Upper lobe of right lung (tissue), 1 donor: ENCODE measurements at regions not wholly inside any gene's neighbourhood (a gene's known extent, or its start where the extent isn't known, plus 50 kb on each side); places are given as distances from the start of the nearest gene placed in this dataset.
"Not testable (repeated sequence)": the region's sequence is repeated elsewhere in the genome, so short reads cannot be mapped to it uniquely, and the experiment has no call there.

Source experiments
- ATAC-seq: fragments of 200-7000 bp; cut with Tn5 transposase; one replicate; pipeline ENCODE4 v1.9.1; 2020; ENCODE audit warnings: mild to moderate bottlenecking, moderate library complexity
- DNase-seq: peaks from one replicate; pipeline ENCODE4 v3.0.0-alpha.2; 2020
- H3K27ac ChIP-seq: fragments of 200-600 bp; one replicate; pipeline ENCODE4 v1.8.0; 2022
- H3K27me3 ChIP-seq: fragments of 200-600 bp; one replicate; pipeline ENCODE4 v1.8.0; 2022; ENCODE audit warnings: mild to moderate bottlenecking
- H3K36me3 ChIP-seq: fragments of 200-600 bp; one replicate; pipeline ENCODE4 v1.8.0; 2022
- H3K4me1 ChIP-seq: fragments of 200-600 bp; one replicate; pipeline ENCODE4 v1.8.0; 2022
- H3K4me3 ChIP-seq: fragments of 200-600 bp; one replicate; pipeline ENCODE4 v1.8.0; 2022; ENCODE audit warnings: mild to moderate bottlenecking
- H3K9me3 ChIP-seq: fragments of 200-600 bp; one replicate; pipeline ENCODE4 v1.8.0; 2022
- intact Hi-C: fragments of 100-400 bp; cut with DNase I; formaldehyde crosslinking; loops from one replicate; pipeline ENCODE4 v1.11.0; 2022
- TF ChIP-seq, protein P1 (sequence below): fragments of 200-600 bp; IDR thresholded peaks from one replicate; pipeline ENCODE4 v1.8.0; 2022; ENCODE audit warnings: antibody characterized with exemption
- donor health status: DM: no; HTN: yes; CAD: no; lungs with severe emphysema.

DNA sequence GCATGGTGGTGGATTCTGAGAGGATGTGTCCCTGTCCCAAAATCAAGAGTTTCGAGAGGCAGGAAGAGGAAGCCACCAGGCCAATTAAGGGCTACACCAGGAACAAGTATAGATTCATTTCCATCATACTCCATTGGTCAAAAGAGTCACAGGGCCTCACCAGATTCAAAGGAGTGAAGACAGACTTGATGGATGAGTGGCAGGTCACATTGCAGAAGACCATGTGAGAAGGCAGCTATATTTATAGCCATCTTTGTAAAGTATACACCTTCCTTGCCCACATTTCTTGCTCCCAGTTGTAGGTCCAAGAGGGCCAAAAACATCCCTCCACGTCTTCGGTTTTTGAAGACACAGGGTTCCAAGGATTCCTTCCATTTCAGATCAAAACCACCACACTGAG is 406.0 kb downstream of the BCOR start:
- Histone ChIP-seq H3K9me3 (no peaks in the 10 kb centered on the region), H3K4me3 (no peak overlapping the region), H3K27me3 (no peaks in the 10 kb centered on the region), H3K27ac (no peak overlapping the region), H3K36me3 (no peaks in the 10 kb centered on the region), H3K4me1 (peaks cover 7% of the 10 kb centered on the region)
- intact Hi-C loops = no loop called here
- DNase-seq = no peak
- no peak for ATAC-seq
- TF ChIP-seq, protein P1, sequence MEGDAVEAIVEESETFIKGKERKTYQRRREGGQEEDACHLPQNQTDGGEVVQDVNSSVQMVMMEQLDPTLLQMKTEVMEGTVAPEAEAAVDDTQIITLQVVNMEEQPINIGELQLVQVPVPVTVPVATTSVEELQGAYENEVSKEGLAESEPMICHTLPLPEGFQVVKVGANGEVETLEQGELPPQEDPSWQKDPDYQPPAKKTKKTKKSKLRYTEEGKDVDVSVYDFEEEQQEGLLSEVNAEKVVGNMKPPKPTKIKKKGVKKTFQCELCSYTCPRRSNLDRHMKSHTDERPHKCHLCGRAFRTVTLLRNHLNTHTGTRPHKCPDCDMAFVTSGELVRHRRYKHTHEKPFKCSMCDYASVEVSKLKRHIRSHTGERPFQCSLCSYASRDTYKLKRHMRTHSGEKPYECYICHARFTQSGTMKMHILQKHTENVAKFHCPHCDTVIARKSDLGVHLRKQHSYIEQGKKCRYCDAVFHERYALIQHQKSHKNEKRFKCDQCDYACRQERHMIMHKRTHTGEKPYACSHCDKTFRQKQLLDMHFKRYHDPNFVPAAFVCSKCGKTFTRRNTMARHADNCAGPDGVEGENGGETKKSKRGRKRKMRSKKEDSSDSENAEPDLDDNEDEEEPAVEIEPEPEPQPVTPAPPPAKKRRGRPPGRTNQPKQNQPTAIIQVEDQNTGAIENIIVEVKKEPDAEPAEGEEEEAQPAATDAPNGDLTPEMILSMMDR = no peak

DNA sequence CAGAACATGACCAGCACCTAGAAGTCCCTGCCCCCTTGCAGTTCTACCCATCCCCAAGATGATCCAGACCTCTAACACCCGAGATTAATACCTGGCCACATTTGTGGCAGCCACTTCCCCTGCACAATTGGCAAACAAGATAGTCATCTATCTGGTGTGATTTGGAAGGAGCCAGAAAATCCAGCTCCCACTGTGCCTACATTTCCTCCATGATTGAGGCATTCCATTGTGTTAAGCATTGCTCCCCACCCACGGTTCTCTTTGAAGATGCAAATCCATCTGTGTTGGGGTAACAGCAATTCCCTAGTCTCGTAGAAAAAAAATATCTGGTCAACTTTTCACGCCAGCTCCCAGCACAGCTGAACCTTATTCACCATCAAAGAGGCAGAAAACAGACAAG is 405.0 kb downstream of the BCOR start:
- Histone ChIP-seq H3K9me3 (no peaks in the 10 kb centered on the region), H3K27me3 (no peaks in the 10 kb centered on the region), H3K36me3 (no peaks in the 10 kb centered on the region), H3K27ac (no peak overlapping the region), H3K4me1 (peaks cover 7% of the 10 kb centered on the region), H3K4me3 (no peak overlapping the region)
- intact Hi-C loops = no loop called here
- DNase-seq = no peak
- TF ChIP-seq, protein P1 = no peak
- ATAC-seq = no peak

GRCh38 chrX:39693298-39693697 is 404.5 kb downstream of the BCOR start:
- Histone ChIP-seq H3K27me3 (no peaks in the 10 kb centered on the region), H3K27ac (no peak overlapping the region), H3K36me3 (no peaks in the 10 kb centered on the region), H3K9me3 (no peaks in the 10 kb centered on the region), H3K4me1 (peaks cover 2% of the 10 kb centered on the region), H3K4me3 (no peak overlapping the region)
- DNase-seq = no peak
- ATAC-seq = no peak
- TF ChIP-seq, protein P1 = no peak
- intact Hi-C loops = no loop called here

DNA sequence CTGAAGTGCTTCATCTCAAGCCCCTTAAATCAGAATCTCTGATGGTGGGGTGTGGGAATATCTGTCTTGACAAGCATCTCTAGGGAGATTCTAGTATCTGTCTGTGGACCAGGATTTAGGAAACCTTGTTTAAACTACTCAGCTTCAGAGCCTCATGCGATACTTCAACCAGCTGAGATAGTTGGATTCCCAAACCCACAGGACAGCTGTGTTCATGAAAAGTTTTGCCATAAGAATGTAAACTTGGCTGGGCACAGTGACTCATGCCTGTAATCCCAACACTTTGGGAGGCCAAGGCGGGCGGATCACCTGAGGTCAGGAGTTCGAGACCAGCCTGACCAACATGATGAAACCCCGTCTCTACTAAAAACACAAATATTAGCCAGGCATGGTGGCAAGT is 395.1 kb downstream of the BCOR start:
- ATAC-seq, H3K4me3 ChIP-seq, H3K27me3 ChIP-seq, DNase-seq, H3K36me3 ChIP-seq, H3K4me1 ChIP-seq, intact Hi-C loops, H3K9me3 ChIP-seq, H3K27ac ChIP-seq: not testable (repeated sequence)

- H3K27me3 ChIP-seq = no peaks in the 10 kb centered on the region
- H3K36me3 ChIP-seq = no peaks in the 10 kb centered on the region
- no peak overlapping the region for H3K27ac ChIP-seq
- intact Hi-C loops = no loop called here
- DNase-seq (no peak), ATAC-seq (no peak)
- TF ChIP-seq, protein P1 = no peak
- no peaks in the 10 kb centered on the region for H3K4me1 ChIP-seq
- H3K9me3 ChIP-seq = no peaks in the 10 kb centered on the region
- no peak overlapping the region for H3K4me3 ChIP-seq
Measured at GRCh38 chrX:39703307-39703706, 394.5 kb downstream of the BCOR start.

- intact Hi-C loops = no loop called here
- ATAC-seq (no peak), DNase-seq (no peak)
- no peaks in the 10 kb centered on the region for H3K36me3 ChIP-seq
- no peaks in the 10 kb centered on the region for H3K27me3 ChIP-seq
- no peak overlapping the region for H3K27ac ChIP-seq
- no peak overlapping the region for H3K4me3 ChIP-seq
- no peaks in the 10 kb centered on the region for H3K9me3 ChIP-seq
- no peaks in the 10 kb centered on the region for H3K4me1 ChIP-seq
- TF ChIP-seq, protein P1 = no peak
Measured at GRCh38 chrX:39704590-39704989, 393.2 kb downstream of the BCOR start.
